GM12878 (cell line): ENCODE measurements at regions not wholly inside any gene's neighbourhood (a gene's known extent, or its start where the extent isn't known, plus 50 kb on each side); places are given as distances from the start of the nearest gene placed in this dataset.

ENCODE experiments used
- ATAC-seq: fragments of 200-7000 bp; cut with Tn5 transposase; 3 replicates; pipeline ENCODE4 v1.9.1; 2020; ENCODE audit warnings: mild to moderate bottlenecking, moderate library complexity
- BruUV-seq: library from RNA; stranded (reverse); fragments of 400-500 nt; replicated peaks from 2 replicates; lab custom pipeline; 2021; lab: Mats Ljungman, UMichigan
- CTCF ChIA-PET: fragments of 300-600 bp; sonication (Branson Sonifier 250); formaldehyde crosslinking; extraction: SDS; loops from one replicate; lab custom pipeline; 2021; ENCODE audit warnings: inconsistent platforms; lab: Yijun Ruan, JAX
- POLR2A ChIA-PET: fragments of 350-600 bp; formaldehyde crosslinking; extraction: SDS; loops from one replicate; lab custom pipeline; 2021; ENCODE audit warnings: inconsistent platforms; lab: Charles Lee
- RAD21 ChIA-PET: fragments of 300-600 bp; sonication (Branson Sonifier 250); formaldehyde crosslinking; loops from one replicate; lab custom pipeline; 2023; ENCODE audit warnings: antibody characterized with exemption; ENCODE audit not compliant: unreplicated experiment; lab: Charles Lee
- SMC1A ChIA-PET: fragments of 300-600 bp; sonication (Branson Sonifier 250); formaldehyde crosslinking; loops from one replicate; lab custom pipeline; 2023; ENCODE audit not compliant: unreplicated experiment, uncharacterized antibody; lab: Charles Lee
- DNase-seq: peaks from one replicate; pipeline ENCODE4 v3.0.0-alpha.2; 2011; ENCODE audit warnings: low read depth, low spot score
- FAIRE-seq: peaks from 3 replicates; lab custom pipeline; 2011; peaks lifted over from hg19 to GRCh38; lab: Jason Lieb, UNC
- H2AFZ ChIP-seq: 2 replicates; pipeline ENCODE4 v1.6.0; 2011; ENCODE audit warnings: low read depth, low read length, control low read depth; ENCODE audit not compliant: control insufficient read depth
- H3K27ac ChIP-seq: 2 replicates; pipeline ENCODE4 v1.5.1; 2011; ENCODE audit warnings: control low read depth; ENCODE audit not compliant: control insufficient read depth, insufficient read depth
- H3K27me3 ChIP-seq, 2 experiments: replicated peaks in 1 of 2; 2 replicates each; pipeline versions ENCODE4 v1.6.0 to v1.6.1; 2011; ENCODE audit warnings: low read length in 1 of 2; ENCODE audit not compliant: control insufficient read depth in 2 of 2, insufficient read depth in 2 of 2
- H3K36me3 ChIP-seq, 2 experiments: 2 replicates each; pipeline ENCODE4 v1.5.1; 2011; ENCODE audit warnings: low read length in 1 of 2; ENCODE audit not compliant: control insufficient read depth in 2 of 2, insufficient read depth in 2 of 2
- H3K4me1 ChIP-seq: 2 replicates; pipeline ENCODE4 v1.6.1; 2011; ENCODE audit warnings: mild to moderate bottlenecking, low read length, moderate library complexity, mixed read lengths; ENCODE audit not compliant: control insufficient read depth, insufficient read depth
- H3K4me2 ChIP-seq: 2 replicates; pipeline ENCODE4 v1.6.0; 2011; ENCODE audit warnings: control low read depth; ENCODE audit not compliant: control insufficient read depth, insufficient read depth
- H3K4me3 ChIP-seq: fragments of 200-600 bp; sonication (generic); 2 replicates; pipeline ENCODE4 v1.5.1; 2016
- H3K79me2 ChIP-seq: 2 replicates; pipeline ENCODE4 v1.6.0; 2011; ENCODE audit warnings: low read length; ENCODE audit not compliant: control insufficient read depth, insufficient read depth
- H3K9ac ChIP-seq: 2 replicates; pipeline ENCODE4 v1.8.0; 2011; ENCODE audit warnings: low read length, control low read depth, mixed read lengths; ENCODE audit not compliant: control insufficient read depth, insufficient read depth
- H3K9me3 ChIP-seq: replicated peaks from 3 replicates; pipeline ENCODE4 v1.5.1; 2011; ENCODE audit warnings: mild to moderate bottlenecking, low read length; ENCODE audit not compliant: control insufficient read depth, insufficient read depth
- H4K20me1 ChIP-seq: 2 replicates; pipeline ENCODE4 v1.6.0; 2011; ENCODE audit not compliant: control insufficient read depth, insufficient read depth
- MYC ChIP-seq: IDR thresholded peaks from 2 replicates; pipeline ENCODE4 v1.6.1; 2011; ENCODE audit warnings: mild to moderate bottlenecking, low read length, moderate library complexity, inconsistent platforms; ENCODE audit not compliant: insufficient read depth, insufficient replicate concordance, insufficient read length, severe bottlenecking
- RELB ChIP-seq: fragments of 450-650 bp; IDR thresholded peaks from 2 replicates; pipeline ENCODE4 v1.6.1; 2017; ENCODE audit warnings: low read depth, mild to moderate bottlenecking, moderate library complexity
- SMC3 ChIP-seq: IDR thresholded peaks from 2 replicates; pipeline ENCODE4 v1.6.1; 2011; ENCODE audit warnings: low read length, improper control_type of control experiment, borderline replicate concordance
- WGBS: methylation state at CpG from one replicate; pipeline ENCODE4 v1.1.6; 2016; ENCODE audit warnings: low lambda C conversion rate; ENCODE audit not compliant: insufficient replicate concordance, insufficient coverage; ENCODE audit errors: missing lambda C conversion rate; 5-methylcytosine and 5-hydroxymethylcytosine counted together
- in situ Hi-C: fragments of 300-500 bp; cut with MboI; formaldehyde crosslinking; loops from 9 replicates; pipeline ENCODE4 v1.14.3; 2018; ENCODE audit warnings: mixed read lengths
- intact Hi-C: fragments of 100-400 bp; cut with micrococcal nuclease; formaldehyde crosslinking; loops from one replicate; pipeline ENCODE4 v1.14.2; 2022; ENCODE audit not compliant: unreplicated experiment
- TF ChIP-seq, protein P1 (sequence below): IDR thresholded peaks from 2 replicates; pipeline ENCODE4 v1.6.1; 2012; ENCODE audit warnings: low read depth, low read length, improper control_type of control experiment

DNA sequence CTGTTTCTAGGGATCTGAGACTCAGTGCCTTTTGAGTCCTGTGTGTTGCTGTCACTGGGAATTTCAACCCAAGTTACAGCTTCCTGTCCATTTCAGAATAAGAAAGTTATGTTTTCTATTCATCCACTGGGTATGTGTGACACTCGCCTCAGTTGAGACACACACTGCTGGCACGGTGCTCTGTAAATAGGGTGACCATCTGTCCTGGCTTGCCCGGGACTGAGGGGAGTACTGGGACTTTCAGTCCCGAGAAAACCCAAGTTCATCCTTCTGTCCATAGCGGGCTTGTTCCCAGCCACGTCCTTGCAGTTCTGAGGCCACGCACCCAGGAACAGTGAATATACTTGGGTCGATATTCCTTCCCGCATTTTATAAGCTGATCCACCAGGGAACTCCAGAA is 56.3 kb upstream of the DISP3 start:
- no peak for FAIRE-seq

More for the DNA sequence above, 56.3 kb upstream of the DISP3 start:
- DNase-seq, result no peak
- SMC1A ChIA-PET, result no interaction called here
- POLR2A ChIA-PET, result no interaction called here
- CTCF ChIA-PET, result no interaction called here
- H3K4me2 ChIP-seq, result no peak overlapping the region
- H3K4me1 ChIP-seq, result no peaks in the 10 kb centered on the region
- 43% methylated on average over 9 of the region's 9 CpGs for WGBS
- no peaks in the 10 kb centered on the region; the same call in 2 of the 3 replicates for H3K9me3 ChIP-seq
- H2AFZ ChIP-seq, result no peak overlapping the region
- no peak overlapping the region for H3K4me3 ChIP-seq
- TF ChIP-seq SMC3 (no peak), MYC (no peak), RELB (no peak)
- TF ChIP-seq, protein P1, sequence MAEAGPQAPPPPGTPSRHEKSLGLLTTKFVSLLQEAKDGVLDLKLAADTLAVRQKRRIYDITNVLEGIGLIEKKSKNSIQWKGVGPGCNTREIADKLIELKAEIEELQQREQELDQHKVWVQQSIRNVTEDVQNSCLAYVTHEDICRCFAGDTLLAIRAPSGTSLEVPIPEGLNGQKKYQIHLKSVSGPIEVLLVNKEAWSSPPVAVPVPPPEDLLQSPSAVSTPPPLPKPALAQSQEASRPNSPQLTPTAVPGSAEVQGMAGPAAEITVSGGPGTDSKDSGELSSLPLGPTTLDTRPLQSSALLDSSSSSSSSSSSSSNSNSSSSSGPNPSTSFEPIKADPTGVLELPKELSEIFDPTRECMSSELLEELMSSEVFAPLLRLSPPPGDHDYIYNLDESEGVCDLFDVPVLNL, result no peak
- H3K79me2 ChIP-seq, result no peaks in the 10 kb centered on the region
- intact Hi-C loops (no loop called here), in situ Hi-C loops (no loop called here)
- H4K20me1 ChIP-seq, result no peaks in the 10 kb centered on the region
- RAD21 ChIA-PET, result no interaction called here
- H3K27ac ChIP-seq, result no peak overlapping the region
- no peaks in the 10 kb centered on the region for H3K36me3 ChIP-seq
- 0 out of 4 replicates have a peak, but pooled peaks cover 0 to 2% of the 10 kb centered on the region in 2 experiments for H3K27me3 ChIP-seq
- ATAC-seq, result no peak
- BruUV-seq, result no TSS peak
- H3K9ac ChIP-seq, result no peak overlapping the region
